BE2C (cell line): ENCODE measurements at regions not wholly inside any gene's neighbourhood (a gene's known extent, or its start where the extent isn't known, plus 50 kb on each side); places are given as distances from the start of the nearest gene placed in this dataset.

Experiments
- DNase-seq: peaks from one replicate; pipeline ENCODE4 v3.0.0-alpha.2; 2020
- H3K27me3 ChIP-seq: fragments of 250-450 bp; sonication (Bioruptor Pico); 2 replicates; pipeline ENCODE4 v1.5.1; 2020; ENCODE audit warnings: mild to moderate bottlenecking
- H3K36me3 ChIP-seq: fragments of 250-450 bp; sonication (Bioruptor Pico); 2 replicates; pipeline ENCODE4 v1.5.1; 2020; ENCODE audit warnings: mild to moderate bottlenecking
- H3K4me1 ChIP-seq: fragments of 250-450 bp; sonication (Bioruptor Pico); 2 replicates; pipeline ENCODE4 v1.5.1; 2020
- H3K4me3 ChIP-seq: 2 replicates; pipeline ENCODE4 v1.5.1; 2011; ENCODE audit warnings: low read depth, low read length
- H3K9me3 ChIP-seq: fragments of 250-450 bp; sonication (Bioruptor Pico); 2 replicates; pipeline ENCODE4 v1.5.1; 2020
- CTCF ChIP-seq: IDR thresholded peaks from 2 replicates; pipeline ENCODE4 v1.5.1; 2012; ENCODE audit warnings: mild to moderate bottlenecking, low read depth, low read length

- no peak for TF ChIP-seq CTCF
- Histone ChIP-seq H3K9me3 (no peaks in the 10 kb centered on the region), H3K36me3 (no peaks in the 10 kb centered on the region), H3K4me1 (no peaks in the 10 kb centered on the region), H3K27me3 (no peaks in the 10 kb centered on the region), H3K4me3 (no peak overlapping the region)
- no peak for DNase-seq
Measured at GRCh38 chr5:2109566-2109965, 226.8 kb upstream of the IRX4 start.

GRCh38 chr5:2106721-2107120 lies 224.0 kb upstream of the IRX4 start:
- no peaks in the 10 kb centered on the region for H3K27me3 ChIP-seq
- H3K9me3 ChIP-seq: no peaks in the 10 kb centered on the region
- no peak for TF ChIP-seq CTCF
- no peak overlapping the region for H3K4me3 ChIP-seq
- H3K4me1 ChIP-seq: no peaks in the 10 kb centered on the region
- no peaks in the 10 kb centered on the region for H3K36me3 ChIP-seq
- no peak for DNase-seq

GRCh38 chr5:2105141-2105540 lies 222.4 kb upstream of the IRX4 start:
- Histone ChIP-seq H3K9me3 (no peaks in the 10 kb centered on the region), H3K36me3 (no peaks in the 10 kb centered on the region), H3K4me1 (no peaks in the 10 kb centered on the region), H3K4me3 (no peak overlapping the region), H3K27me3 (no peaks in the 10 kb centered on the region)
- no peak for TF ChIP-seq CTCF
- DNase-seq: no peak

GRCh38 chr5:2103940-2104339 lies 221.2 kb upstream of the IRX4 start:
- no peaks in the 10 kb centered on the region for H3K36me3 ChIP-seq
- no peaks in the 10 kb centered on the region for H3K4me1 ChIP-seq
- DNase-seq: no peak
- TF ChIP-seq CTCF: no peak
- H3K4me3 ChIP-seq: no peak overlapping the region
- no peaks in the 10 kb centered on the region for H3K9me3 ChIP-seq
- H3K27me3 ChIP-seq: no peaks in the 10 kb centered on the region

GRCh38 chr5:2102819-2103776 lies 220.4 kb upstream of the IRX4 start:
- Histone ChIP-seq H3K9me3 (no peaks in the 10 kb centered on the region), H3K4me1 (no peaks in the 10 kb centered on the region), H3K36me3 (no peaks in the 10 kb centered on the region), H3K4me3 (no peak overlapping the region), H3K27me3 (no peaks in the 10 kb centered on the region)
- TF ChIP-seq CTCF: no peak
- no peak for DNase-seq

- Histone ChIP-seq H3K4me3 (no peak overlapping the region), H3K4me1 (no peaks in the 10 kb centered on the region), H3K36me3 (no peaks in the 10 kb centered on the region), H3K27me3 (no peaks in the 10 kb centered on the region), H3K9me3 (no peaks in the 10 kb centered on the region)
- DNase-seq: no peak
- no peak for TF ChIP-seq CTCF
Measured at GRCh38 chr5:2101685-2102084, 219.0 kb upstream of the IRX4 start.
